ENCODE measurements at regions not wholly inside any gene's neighbourhood (a gene's known extent, or its start where the extent isn't known, plus 50 kb on each side); places are given as distances from the start of the nearest gene placed in this dataset.

DNA sequence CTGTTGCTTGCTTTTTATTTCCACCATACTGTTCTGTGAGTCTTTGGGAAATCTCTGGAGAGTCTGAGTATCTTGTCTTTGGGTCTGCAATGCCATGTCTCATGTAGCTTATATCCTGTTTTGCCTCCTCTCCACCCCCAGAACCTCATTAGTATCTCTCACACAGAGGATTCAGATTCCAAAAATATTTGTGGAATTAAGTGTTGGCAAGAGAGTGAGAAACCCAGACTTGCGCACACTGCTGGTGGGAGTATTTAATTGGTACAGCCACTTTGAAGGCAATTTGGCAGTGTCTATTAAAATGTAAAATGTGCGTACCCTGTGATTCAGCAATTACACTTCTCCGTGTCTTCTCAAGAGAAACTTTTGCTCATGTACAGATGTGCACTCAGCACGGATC lies 68.6 kb downstream of the ZNF621 start:
- DNase-seq = no peak

DNA sequence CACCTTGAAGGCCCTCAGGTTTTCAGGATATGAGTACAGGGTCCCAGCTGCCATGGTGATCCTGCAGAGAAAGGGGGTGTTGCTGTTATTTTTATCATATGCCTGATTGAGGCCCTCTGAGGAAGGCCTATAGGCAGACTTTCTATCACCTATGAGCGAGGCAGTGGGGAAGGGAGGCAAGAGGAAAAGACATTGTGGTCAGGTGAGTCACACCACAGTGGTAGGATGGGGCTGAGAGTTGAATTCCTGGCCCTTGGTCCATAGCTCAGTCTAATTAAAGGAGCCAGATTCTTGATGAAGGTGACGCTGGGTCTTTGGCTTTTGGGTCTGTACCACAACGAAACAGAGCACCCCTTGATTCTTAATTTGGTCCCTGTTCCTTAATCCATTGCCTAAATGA lies 72.7 kb downstream of the ZNF621 start:
- no peak for DNase-seq

DNA sequence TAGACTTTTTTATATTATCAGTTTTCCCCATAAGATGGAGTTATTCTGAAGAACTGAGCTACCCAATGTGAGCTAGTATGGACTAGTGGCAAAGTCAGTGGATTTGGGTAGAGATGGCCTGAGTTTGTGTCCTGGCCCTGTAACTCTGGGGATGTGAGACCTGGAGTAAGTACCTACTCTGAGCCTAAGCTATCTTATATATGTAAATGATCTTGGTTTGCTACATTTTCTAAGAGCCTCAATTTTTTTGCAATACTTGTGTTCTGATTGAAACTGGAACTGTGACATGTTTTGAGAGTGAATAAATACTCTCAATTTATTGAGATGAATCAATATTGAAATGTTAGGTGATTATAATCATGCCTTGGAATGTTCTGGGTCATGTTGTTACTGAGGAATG lies 73.6 kb downstream of the ZNF621 start:
- DNase-seq = no peak

DNA sequence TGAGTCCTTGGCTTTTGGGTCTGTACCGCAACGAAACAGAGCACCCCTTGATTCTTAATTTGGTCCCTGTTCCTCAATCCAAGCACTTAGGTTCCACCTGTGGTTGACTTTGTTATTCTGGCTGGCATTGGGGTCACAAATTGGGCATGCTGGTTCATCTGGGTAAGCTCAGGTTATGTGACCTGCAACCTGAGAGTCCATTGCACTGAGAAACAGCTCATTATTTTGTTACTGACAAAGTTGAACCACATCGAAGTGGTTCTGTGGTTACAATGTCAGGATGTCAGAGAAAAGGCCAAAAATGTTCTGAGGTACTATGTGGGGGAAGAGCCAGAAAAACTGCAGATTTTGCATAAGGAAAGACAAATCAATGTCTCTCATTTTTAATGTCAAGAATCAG lies 74.2 kb downstream of the ZNF621 start:
- DNase-seq = no peak

DNA sequence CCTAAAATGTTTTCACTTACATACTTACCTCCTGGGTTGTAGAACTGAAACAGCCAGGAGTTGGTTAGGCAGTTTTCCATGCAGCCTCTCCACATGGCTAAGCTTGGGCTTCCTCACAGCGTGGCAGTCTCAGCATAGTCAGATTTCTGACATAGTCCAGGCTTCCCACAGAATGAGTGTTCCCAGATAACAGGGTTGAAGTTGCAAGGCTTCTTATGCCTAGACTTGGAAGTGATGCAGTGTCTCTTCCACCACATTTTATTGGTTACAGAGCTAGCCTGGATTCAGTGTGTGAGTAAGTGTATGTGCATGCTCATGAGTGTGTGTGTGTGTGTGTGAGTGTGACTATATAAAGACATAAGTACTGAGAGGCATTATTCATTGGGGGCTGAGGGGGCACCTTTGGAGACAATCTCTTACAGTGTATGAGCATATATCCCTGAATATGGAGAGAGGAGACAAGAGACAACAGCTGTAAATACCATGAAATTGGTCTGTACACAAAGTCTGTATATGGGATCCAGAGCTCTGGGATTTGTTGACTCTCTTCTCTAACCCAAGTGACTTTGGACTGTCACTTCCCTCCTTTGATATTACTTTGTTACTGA lies 78.1 kb downstream of the ZNF621 start:
- DNase-seq = no peak

DNA sequence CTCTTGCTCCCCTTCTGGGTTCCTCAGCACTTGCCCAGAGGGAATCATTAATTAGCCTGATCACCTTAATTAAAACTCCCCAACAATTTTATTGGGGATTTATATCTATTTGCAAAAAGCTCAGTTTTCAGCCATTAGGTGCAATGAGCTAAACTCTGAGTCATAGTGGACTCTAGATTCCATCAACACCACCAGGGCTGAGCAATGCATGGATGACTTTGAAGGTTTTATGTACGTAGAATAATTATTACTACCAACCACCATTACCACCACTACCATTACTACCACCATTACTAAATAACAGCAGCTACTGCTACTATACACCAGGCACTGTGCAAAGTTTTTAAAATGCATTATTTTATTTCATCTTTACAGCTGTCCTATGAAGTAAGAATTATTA lies 81.2 kb downstream of the ZNF621 start:
- DNase-seq = no peak

DNA sequence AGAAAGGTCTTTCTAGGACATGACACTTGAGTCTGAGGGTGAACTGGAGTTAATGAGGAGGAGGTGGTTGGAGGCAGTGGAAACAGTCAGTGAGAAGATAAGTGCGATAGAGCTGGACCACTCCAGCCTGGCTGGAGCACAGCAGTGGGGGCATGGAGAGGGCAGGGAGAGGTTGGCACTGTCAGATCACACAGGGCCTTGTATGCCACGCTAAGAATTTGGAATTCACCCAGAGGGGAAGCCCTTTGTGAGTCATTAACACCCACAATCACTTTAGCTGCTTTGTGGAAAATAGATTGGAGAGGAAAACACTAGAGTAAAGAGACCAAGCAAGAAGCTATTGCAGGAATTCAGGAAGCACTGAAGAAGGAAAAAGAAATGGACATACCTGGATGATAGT lies 83.3 kb downstream of the ZNF621 start:
- DNase-seq = no peak

DNA sequence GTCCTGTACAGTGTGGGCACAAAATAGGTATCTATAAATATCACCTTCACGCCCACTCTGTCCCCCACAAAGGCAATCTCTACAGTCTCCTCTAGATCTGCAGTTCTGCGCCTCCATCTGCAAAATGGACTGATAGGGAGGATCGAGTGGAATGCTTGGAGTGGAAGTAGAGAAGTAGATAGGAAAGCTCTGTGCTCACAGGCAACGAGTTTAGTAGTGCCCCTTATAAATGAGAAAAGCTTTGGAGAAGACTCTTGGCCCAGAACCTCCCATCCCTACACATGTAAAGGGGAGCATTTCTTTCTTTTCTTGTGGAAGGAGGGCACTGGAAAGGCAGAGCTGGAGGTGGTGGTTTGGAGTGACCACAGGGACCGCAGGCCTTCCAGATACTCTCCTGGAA lies 88.5 kb downstream of the ZNF621 start:
- no peak for DNase-seq

DNA sequence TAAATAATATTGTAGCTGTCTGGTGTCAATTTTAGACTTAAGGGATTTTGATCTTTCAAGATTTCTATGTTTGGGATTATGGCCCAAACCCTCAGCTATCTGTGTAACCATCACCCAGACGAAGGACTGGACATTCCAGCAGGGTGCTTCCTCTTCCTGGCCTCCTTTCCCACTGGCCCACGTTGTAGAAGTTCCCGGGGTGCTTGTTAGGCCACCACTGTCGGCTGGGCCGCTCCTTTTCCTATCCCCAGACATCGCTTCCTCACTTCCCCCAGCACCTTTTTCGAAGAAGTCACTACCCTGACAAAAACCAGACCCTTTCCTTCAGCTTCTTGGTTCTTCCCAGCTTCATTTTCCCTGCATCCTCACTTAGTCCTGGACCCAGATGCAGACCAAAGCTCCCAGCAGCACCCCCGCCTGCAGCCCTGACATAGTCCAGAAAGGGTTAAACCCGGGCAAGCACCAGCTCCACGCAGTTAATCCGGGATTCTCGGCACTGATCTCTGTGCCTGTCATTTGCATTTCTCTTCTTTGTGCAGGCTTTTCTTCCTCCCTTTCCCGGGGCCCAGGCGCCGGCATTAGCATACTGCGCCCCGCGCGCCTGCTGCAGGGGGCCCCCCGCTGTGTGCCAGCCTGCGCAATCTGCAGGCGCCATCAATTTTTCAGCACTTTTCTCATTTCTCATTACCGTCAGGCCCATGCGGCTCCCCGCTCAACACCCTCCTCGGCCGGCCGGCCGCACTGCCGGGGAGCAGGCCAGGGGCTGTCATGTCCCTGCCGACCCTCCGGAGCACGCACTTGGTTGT lies 90.6 kb downstream of the ZNF621 start:
- DNase-seq = no peak

DNA sequence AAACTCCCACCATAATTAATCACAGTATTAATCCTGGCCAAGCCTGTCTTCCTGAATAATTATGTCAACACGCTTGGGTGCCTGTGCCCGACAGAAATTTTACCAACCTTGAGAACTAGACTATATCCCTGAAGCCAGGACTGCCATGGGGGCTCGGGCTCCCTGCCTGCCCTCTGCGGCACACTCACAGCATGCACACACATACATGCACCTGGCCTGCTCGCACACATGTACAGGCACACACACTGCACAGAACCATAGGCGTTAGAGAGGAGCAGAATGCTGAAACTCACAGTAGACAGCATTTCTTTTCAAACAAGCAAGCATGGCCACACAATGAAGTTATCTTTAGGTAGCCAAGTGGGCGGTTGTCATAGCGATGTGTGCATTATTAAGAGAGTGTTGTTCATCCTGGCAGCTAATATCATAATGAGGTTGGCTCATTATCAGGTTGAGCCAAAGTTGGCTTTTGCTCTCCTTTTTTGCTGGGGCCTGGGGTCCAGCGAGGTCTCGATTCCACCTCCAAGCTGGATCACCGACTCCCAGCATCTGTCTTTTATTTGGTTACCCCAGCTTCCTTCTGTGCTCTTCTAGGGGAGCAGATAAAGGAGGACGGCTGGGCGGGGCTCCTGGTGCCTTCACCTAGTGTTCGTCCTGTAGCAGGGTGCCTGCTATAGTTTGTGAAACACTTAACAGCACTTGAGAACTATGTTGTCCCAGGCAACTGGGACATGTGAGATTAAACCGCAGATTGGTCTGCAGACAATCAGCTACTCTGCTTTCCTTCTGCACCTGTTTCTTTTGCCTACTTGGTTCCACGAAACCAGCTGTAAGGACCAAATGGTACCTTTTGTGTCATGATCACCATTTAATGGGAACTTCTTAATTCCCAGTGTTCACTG lies 91.4 kb downstream of the ZNF621 start:
- no peak for DNase-seq

DNA sequence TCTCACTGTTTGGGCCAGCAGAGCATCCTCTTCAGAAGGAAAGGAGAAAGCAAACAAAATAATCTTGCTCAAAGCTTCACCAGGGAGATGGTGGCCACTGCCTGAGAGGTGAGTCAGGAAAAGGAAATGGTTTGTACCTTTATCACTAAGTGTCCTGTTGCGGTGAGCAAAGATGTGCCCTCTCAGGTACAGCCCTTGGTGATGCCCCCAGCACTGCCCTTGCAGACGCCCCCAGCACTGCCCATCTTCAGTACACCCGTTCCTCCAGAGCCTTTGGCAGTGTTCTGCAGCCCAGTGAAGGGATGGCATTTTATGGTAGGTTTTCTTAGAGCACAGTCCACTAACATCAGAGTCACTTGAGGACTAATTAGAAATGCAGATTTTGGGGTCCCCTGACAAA lies 92.3 kb downstream of the ZNF621 start:
- no peak for DNase-seq

DNA sequence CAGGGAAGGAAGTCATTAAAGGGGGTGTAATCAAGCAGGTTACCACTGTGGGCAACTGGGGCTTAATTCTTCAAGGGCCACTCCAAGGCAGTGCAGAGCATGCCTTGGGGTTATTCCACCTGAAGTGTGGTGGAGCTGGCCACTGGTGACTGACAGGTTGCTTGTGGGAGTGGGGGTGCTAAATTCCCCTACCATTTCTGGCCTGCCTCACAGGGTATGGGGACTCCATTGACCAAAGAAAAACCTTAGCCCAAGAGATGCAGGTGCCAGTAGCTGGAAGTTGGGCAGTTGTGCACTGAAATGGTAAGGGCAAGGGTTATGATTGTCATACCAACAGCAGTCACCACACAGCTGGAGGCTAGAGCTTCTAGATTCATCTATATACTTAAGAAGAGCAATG lies 93.4 kb downstream of the ZNF621 start:
- no peak for DNase-seq

DNA sequence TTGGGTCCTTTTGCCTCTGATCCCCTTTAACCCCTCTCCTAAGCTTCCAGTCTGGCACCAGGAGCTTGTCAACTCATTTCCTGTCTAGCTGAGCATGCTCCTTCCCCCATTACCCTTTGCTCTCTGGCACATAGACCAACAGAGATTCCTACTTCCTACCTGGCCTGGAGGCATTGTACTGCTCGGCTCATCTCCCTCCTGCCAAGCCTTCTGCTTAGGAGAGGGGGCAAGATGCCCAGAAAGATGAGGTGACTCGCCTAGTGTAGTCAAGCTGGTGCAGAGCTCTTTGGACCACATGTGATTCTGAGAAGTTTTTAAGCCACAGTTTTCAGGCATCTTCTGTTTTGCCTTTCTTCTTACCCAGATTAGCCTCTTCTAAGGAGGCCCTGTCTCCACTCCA lies 95.4 kb downstream of the ZNF621 start:
- DNase-seq = no peak

DNA sequence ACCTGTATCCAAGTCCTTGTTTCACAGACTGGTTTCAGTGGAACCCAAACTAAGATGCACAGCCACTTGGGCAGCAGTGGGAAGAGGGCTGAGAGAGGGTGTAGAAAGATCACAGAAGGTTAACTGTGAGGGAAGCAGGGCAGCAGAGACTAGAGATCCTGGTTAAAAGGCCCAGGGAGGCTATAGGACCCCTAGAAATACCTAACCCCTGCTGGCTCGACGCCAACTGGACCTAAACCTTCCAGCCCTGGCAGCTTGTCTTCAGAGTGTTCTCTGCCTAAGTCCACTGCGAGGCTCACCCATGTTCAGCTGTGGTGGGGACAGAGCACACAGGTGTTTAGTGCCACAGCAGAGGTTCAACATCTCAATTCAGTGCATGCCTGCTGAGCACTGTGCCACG lies 96.5 kb downstream of the ZNF621 start:
- no peak for DNase-seq

DNA sequence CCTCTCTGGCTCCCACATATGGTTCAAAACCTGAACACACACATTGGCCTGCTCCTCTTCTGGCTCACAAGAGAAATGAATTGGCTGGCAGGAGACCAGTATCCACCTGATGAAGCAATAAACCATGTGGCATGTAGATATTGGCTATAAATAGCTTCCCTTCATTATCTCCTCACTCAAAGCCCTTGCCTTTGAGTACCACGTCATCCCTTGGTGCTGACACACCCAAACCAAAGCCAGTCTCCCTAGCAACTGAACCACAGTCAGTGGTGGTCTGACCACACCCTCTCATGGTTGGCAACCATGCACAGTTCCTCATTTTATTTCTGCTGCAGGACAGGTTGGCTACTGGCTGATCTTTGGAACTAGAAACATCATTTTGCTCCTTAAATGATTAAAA lies 98.8 kb downstream of the ZNF621 start:
- DNase-seq = no peak

DNA sequence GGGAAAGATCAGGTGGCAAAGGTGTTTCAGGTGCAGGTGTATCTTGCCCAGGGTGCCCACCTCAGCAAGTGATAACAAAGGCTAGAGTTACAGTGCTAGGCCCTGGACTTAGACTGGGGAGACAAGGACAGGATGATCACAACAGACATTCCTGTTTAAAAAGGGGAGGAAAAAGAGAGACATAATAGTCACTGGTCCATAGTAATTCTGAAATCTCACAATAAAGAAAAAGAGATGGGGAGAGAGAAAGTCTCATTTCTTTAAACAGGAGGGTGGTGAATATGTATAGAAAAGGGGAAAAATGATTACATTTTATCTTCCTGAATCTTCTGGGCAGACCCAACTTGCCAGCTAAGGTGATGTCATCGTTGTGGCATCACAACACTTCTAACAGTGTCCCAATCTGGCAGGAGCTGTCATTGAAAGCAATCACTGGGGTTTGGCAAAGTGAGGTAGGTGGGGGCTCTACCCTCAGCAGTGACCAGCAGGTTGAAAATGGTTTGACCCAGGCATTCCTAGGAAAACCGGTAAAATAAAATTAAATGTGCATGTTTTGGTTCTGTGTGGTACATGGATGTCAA lies 99.5 kb downstream of the ZNF621 start:
- no peak for DNase-seq

DNA sequence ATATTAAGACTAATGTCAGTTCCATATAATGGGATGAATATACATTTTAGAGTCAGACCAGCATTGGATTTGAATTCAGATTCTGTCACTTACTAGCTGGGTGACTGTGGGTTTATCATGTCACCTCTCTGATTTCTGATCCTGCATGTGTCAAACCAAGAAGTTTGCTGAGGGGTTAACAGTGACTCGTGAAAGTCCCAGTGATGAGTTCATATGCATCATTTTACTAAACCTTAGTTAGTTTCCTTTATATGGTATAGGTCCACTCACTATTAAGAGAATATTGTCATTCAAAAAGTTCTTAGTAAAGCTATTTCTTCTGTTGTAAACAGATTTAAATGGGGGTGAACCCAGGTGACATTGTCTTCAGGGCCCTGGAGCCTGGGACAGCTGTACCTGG lies 102.3 kb downstream of the ZNF621 start:
- no peak for DNase-seq

DNA sequence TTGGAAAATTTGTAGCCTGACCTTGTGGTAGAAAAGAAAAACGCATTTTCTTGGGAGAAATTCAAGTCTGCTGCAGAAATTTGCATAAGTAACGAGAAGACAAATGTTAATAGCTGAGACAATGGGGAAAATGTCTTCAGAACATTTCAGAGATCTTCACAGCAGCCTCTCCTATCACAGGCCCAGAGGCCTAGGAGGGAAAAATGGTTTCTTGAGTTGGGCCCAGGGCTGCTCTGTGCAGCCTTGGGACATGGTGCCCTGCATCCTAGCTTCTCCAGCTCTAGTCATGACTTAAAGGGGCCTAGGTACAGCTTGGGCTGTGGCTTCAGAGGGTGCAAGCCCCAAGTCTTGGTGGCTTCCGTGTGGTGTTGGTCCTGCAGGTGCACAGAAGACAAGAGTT lies 104.2 kb downstream of the ZNF621 start:
- no peak for DNase-seq

DNA sequence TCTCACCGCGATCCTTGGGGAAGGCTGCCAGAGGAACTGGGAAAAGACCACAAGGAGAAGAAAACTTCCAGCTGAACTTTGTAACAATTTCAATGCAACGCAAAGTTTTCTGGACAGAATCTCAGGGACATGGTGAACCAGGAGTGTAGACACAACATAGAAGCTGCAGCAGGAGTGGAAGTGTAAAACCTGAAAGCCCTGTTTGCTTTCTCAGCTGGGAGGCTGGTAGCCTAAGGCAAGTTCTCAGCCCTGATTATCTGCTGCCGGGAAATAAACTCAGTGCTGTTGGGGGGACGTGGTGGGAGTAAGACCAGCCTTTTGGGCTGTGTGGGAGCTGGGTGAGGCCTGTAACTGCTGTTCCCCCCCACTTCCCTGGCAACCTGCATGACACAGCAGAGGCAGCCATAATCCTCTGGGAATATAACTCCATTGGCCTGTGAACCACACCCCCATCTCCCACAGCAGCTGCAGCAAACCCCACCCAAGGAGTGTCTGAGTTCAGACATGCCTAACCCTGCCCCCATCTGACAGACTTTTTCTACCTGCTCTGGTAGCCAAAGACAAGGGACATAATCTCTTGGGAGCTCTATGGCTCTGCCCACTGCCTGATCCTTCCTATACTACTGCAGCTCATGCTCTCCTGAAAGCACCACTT lies 106.7 kb downstream of the ZNF621 start:
- DNase-seq = no peak

DNA sequence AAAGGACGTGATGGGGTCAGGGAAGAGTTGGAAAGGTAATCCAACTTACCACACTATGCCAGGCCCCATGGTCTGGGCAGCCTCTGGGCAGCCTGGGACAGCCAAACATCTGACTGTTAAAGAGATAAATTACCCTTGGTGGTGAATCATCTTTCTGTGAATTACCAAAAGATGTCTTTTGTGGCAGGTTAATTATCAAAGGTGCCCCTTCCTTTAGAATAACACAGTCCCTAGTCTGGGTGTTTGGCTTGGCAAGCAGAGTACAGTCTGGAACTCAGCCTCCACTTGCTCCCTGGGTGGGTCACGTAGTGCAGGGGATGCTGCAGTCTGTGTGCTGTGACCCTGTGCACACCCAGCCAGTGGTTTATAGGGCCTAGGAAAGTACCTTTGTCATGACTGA lies 113.1 kb downstream of the ZNF621 start:
- no peak for DNase-seq

DNA sequence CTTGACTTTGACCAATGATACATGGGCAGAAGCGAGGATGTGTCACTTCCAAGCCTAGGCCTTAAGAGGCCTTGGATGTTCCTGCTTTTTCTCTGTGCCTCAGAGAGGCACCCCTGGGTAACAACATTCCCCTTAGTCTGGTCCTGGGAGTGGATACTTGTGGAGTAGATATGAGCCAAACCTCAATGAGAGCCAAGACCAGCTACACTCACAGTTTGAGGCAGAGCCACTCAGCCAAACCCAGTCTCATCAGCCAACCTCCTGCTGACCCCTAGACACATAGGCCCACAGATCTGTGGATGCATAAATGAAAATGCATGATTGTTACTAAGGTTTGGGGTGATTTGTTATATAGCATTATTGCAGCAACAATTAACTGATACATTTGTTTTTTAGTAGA lies 114.2 kb downstream of the ZNF621 start:
- no peak for DNase-seq

DNA sequence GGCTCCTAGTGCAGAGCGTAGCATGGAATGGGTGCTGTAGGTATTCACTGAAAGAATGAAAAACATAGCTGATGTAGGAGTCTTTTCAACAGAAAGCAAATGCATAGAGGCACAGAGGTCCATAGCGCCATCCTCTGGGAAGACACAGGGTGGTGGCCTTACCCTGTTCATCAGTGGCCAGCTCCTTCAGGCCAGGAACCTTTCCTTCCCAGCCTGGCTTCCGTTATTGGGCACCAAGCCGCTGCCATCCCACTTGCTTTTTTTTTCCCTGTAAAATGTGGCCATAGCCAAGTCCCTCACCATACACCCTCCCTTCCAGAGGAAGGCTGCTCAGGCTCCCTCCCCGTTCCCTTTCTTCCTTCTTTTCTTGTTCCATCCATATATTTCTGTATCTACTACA lies 118.1 kb downstream of the ZNF621 start:
- no peak for DNase-seq

DNA sequence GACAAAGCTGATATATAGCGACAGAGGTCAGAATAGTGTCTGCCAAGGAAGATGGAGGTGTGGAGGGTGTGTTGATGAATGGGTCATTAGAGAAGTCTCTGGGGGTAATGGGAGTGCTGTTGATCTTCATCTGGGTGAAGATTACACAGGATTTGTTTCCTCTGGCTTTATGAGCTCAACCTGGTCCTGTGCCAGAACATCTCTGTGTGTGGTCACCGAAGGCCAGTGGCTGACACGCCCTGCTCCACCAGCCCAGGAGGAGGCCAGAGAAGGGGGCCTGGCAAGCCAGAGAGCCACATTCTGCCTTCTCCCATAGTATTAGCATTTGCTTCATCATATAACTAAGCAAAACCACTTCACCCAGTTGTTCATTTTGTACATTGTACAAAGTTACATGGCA lies 121.1 kb downstream of the ZNF621 start:
- no peak for DNase-seq

Measured in stimulated activated CD4-positive, alpha-beta T cell treated with anti-CD3 and anti-CD28 coated beads, Interleukin-2, amount 100 ng/mL, for 48 hours (primary cell).